ENCODE measurements at regions not wholly inside any gene's neighbourhood (a gene's known extent, or its start where the extent isn't known, plus 50 kb on each side); places are given as distances from the start of the nearest gene placed in this dataset.

GRCh38 chr9:78958892-78959291 is 612.9 kb upstream of the TLE4 start:
- no peaks in the 10 kb centered on the region for H3K36me3 ChIP-seq (replicated peaks)
- no peak overlapping the region for H3K4me3 ChIP-seq (ENCODE audit: low read depth, low read length)
- TF ChIP-seq CTCF (IDR thresholded peaks at IDR 0.05; ENCODE audit: low read depth, low read length, missing control alignments) = peak; percentile 13
- DNase-seq = no peak
- H3K27ac ChIP-seq = no peak overlapping the region
- H3K27me3 ChIP-seq (replicated peaks) = no peaks in the 10 kb centered on the region
- in situ Hi-C loops (cut with HindIII; ENCODE audit: low pct_ligation_motif_present, low sequenced_read_pairs) = no loop called here

DNA sequence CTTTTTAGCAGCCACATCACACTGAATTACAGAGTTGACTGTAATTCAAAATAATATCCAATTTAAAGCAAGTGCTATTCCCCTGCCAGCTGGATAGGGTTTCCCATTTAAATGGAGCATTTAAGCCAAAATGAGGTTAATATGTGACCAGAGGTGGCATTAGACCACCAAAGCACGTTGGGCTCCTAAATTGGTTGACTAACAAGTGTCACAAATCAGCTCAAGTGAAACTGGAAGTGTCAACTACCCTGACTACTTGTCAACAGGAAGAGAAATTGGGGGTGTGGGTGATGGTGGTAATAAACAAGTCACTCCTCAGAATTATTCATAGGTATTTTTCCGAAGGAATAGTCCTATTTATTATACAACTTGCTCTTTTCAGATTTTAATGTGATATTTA is 609.6 kb upstream of the TLE4 start:
- Histone ChIP-seq H3K27me3 (replicated peaks) (no peaks in the 10 kb centered on the region), H3K36me3 (replicated peaks) (no peaks in the 10 kb centered on the region), H3K27ac (no peak overlapping the region), H3K4me3 (ENCODE audit: low read depth, low read length) (no peak overlapping the region)
- no peak for TF ChIP-seq CTCF (IDR thresholded peaks at IDR 0.05; ENCODE audit: low read depth, low read length, missing control alignments)
- in situ Hi-C loops (cut with HindIII; ENCODE audit: low pct_ligation_motif_present, low sequenced_read_pairs) = no loop called here
- no peak for DNase-seq

- in situ Hi-C loops (cut with HindIII; ENCODE audit: low pct_ligation_motif_present, low sequenced_read_pairs) = no loop called here
- H3K27me3 ChIP-seq (replicated peaks) = no peaks in the 10 kb centered on the region
- DNase-seq = no peak
- no peak overlapping the region for H3K4me3 ChIP-seq (ENCODE audit: low read depth, low read length)
- H3K36me3 ChIP-seq (replicated peaks) = no peaks in the 10 kb centered on the region
- H3K27ac ChIP-seq = no peak overlapping the region
- no peak for TF ChIP-seq CTCF (IDR thresholded peaks at IDR 0.05; ENCODE audit: low read depth, low read length, missing control alignments)
Measured at GRCh38 chr9:78963911-78964310, 607.9 kb upstream of the TLE4 start.

DNA sequence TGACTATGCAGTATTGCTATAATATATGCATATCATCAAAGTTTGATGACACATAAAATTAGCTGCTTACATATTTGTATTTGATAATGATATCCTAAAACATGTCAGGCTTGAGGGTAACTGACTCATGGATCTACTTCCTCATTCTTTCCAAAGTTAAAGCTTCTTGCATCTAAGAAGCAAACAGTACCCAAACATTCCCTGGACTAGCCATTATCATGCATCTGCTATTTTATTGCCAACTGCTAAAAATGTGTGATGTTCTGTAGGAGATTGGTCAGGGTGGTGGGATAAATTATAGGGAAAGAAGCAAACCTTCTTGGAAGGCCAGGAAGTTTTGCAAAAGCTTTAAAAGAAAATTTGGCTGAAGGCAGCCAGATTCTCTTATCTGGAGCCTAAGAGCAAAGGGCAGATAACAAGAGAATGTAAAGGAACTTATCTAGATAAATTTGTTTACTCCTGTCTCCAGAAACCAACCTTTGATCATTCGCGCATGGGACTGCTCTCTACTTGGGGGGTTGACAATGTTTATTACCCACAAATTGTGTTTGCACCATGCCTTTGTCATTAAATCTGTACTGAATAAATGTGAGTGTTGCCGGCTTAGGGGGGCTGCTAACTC is 604.1 kb upstream of the TLE4 start:
- Histone ChIP-seq H3K4me3 (ENCODE audit: low read depth, low read length) (no peak overlapping the region), H3K27me3 (replicated peaks) (no peaks in the 10 kb centered on the region), H3K36me3 (replicated peaks) (no peaks in the 10 kb centered on the region), H3K27ac (no peak overlapping the region)
- DNase-seq = no peak
- in situ Hi-C loops (cut with HindIII; ENCODE audit: low pct_ligation_motif_present, low sequenced_read_pairs) = no loop called here
- TF ChIP-seq CTCF (IDR thresholded peaks at IDR 0.05; ENCODE audit: low read depth, low read length, missing control alignments) = no peak

DNA sequence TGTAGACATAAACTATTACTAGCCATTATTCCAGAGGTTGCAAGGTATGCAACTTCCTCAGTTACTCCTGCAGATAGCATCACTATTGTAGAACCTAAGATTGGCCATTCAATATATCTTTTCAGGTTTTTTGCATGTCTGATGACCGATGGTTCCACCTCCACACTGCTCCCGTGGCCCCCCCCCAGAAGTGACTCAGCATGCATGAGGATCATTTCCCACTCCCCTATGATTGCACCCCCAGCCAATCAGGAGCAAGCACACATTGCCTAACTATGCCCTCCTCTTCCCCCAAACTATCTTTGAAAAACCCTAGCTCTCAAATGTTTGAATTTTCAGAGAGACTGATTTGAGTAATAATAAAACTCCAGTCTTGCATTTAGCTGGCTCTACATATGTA is 601.4 kb upstream of the TLE4 start:
- in situ Hi-C loops (cut with HindIII; ENCODE audit: low pct_ligation_motif_present, low sequenced_read_pairs) = no loop called here
- TF ChIP-seq CTCF (IDR thresholded peaks at IDR 0.05; ENCODE audit: low read depth, low read length, missing control alignments) = no peak
- Histone ChIP-seq H3K27me3 (replicated peaks) (no peaks in the 10 kb centered on the region), H3K36me3 (replicated peaks) (no peaks in the 10 kb centered on the region), H3K27ac (no peak overlapping the region), H3K4me3 (ENCODE audit: low read depth, low read length) (no peak overlapping the region)
- DNase-seq = no peak

- H3K4me3 ChIP-seq (ENCODE audit: low read depth, low read length) = no peak overlapping the region
- no peak for DNase-seq
- no peak for TF ChIP-seq CTCF (IDR thresholded peaks at IDR 0.05; ENCODE audit: low read depth, low read length, missing control alignments)
- no peaks in the 10 kb centered on the region for H3K36me3 ChIP-seq (replicated peaks)
- H3K27ac ChIP-seq = no peak overlapping the region
- in situ Hi-C loops (cut with HindIII; ENCODE audit: low pct_ligation_motif_present, low sequenced_read_pairs) = no loop called here
- no peaks in the 10 kb centered on the region for H3K27me3 ChIP-seq (replicated peaks)
Measured at GRCh38 chr9:78971540-78971939, 600.2 kb upstream of the TLE4 start.
